Neural cell (in vitro differentiated cells): ENCODE measurements at regions not wholly inside any gene's neighbourhood (a gene's known extent, or its start where the extent isn't known, plus 50 kb on each side); places are given as distances from the start of the nearest gene placed in this dataset.

ENCODE experiments used
- CTCF ChIP-seq: fragments of 450-650 bp; IDR thresholded peaks from 2 replicates; pipeline ENCODE4 v1.5.1; 2014; ENCODE audit warnings: antibody characterized with exemption, mild to moderate bottlenecking, moderate library complexity; ENCODE audit not compliant: poor library complexity, severe bottlenecking
- EP300 ChIP-seq: fragments of 450-650 bp; conservative IDR thresholded peaks from 2 replicates; pipeline ENCODE4 v1.6.1; 2014; ENCODE audit warnings: antibody characterized with exemption, mild to moderate bottlenecking, moderate library complexity; ENCODE audit not compliant: poor library complexity, severe bottlenecking
- REST ChIP-seq: IDR thresholded peaks from 2 replicates; pipeline ENCODE4 v1.6.1; 2012; ENCODE audit warnings: borderline replicate concordance
- SMC3 ChIP-seq: fragments of 450-650 bp; conservative IDR thresholded peaks from 2 replicates; pipeline ENCODE4 v1.6.1; 2014; ENCODE audit warnings: antibody characterized with exemption, mild to moderate bottlenecking, moderate library complexity; ENCODE audit not compliant: poor library complexity
- TAF1 ChIP-seq: IDR thresholded peaks from 2 replicates; pipeline ENCODE4 v1.6.1; 2012; ENCODE audit warnings: low read depth

- TF ChIP-seq CTCF = no peak
- TF ChIP-seq REST = peak; percentile 63
- TF ChIP-seq EP300 = peak; percentile 38
- TF ChIP-seq SMC3 = no peak
- no peak for TF ChIP-seq TAF1
These were observed 67.6 kb upstream of the SLC22A15 start for GRCh38 chr1:115908565-115909274.
